ENCODE measurements at regions not wholly inside any gene's neighbourhood (a gene's known extent, or its start where the extent isn't known, plus 50 kb on each side); places are given as distances from the start of the nearest gene placed in this dataset.

DNA sequence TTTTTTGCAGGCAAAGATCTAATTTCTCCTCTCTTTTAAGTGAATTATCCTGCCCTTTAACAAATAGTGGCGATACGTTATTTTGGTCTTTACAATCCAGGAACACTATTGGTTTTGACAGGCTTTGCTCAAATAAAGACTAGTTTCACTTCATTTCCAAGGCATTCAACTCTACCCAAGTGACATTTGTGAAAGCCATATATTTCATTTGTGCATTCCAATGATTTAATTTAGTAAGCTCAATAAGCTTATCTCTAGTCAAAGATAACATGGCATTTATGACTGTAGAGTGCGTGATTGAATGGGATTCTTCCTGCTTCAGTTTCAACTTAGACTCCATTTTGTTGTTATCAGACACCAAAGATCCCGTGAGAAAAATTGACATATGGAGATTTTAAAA is 959.8 kb downstream of the ADGRL3 start:
- no TSS peak for BruUV-seq (replicated peaks)
- no peaks in the 10 kb centered on the region for H3K4me1 ChIP-seq (ENCODE audit: control insufficient read depth, insufficient read depth, low read length)
- H3K56ac ChIP-seq (ENCODE audit: extremely low read depth, insufficient read depth, low read length), result no peak overlapping the region
- no peak overlapping the region for H4K8ac ChIP-seq (ENCODE audit: low read depth in 2 of 2, low read length in 2 of 2)
- no peak overlapping the region for H3K27ac ChIP-seq (ENCODE audit: insufficient read depth, low read length)
- ChIA-PET CTCF (no interaction called here), POLR2A (ENCODE audit: unreplicated experiment) (no interaction called here)
- H3K79me1 ChIP-seq (ENCODE audit: low read depth in 1 of 2, low read length in 2 of 2), result no peaks in the 10 kb centered on the region
- intact Hi-C loops (cut with micrococcal nuclease), result no loop called here
- H3K4me3 ChIP-seq (ENCODE audit: insufficient read depth, low read depth, low read length), result no peak overlapping the region
- in situ Hi-C loops (cut with MboI; ENCODE audit: low sequenced_read_pairs), result no loop called here
- DNase-seq (no peak), ATAC-seq (ENCODE audit: low read depth) (no peak)
- H3K9ac ChIP-seq (ENCODE audit: low read depth, low read length), result no peak overlapping the region
- no CpG with 5 or more reads among the region's 4 CpGs for WGBS, 2 experiments (ENCODE audit: extremely low coverage in 2 of 2, insufficient read length in 1 of 2)
- H3K4me2 ChIP-seq (ENCODE audit: low read depth, low read length), result no peak overlapping the region
- H3K9me1 ChIP-seq (ENCODE audit: insufficient read depth, low read length), result no peaks in the 10 kb centered on the region
- no peak overlapping the region for H2AFZ ChIP-seq (replicated peaks; ENCODE audit: low read length, poor library complexity)
- H2BK5ac ChIP-seq (ENCODE audit: low read depth, low read length, poor library complexity, severe bottlenecking), result no peak overlapping the region
- no peak overlapping the region for H3K18ac ChIP-seq (ENCODE audit: low read depth, low read length)
- H3K23ac ChIP-seq (ENCODE audit: low read depth, low read length), result no peak overlapping the region
- no peak overlapping the region for H2BK120ac ChIP-seq (ENCODE audit: low read depth, low read length)
- H2AK5ac ChIP-seq (ENCODE audit: low read depth, low read length), result no peak overlapping the region
- dilution Hi-C loops (cut with HindIII; ENCODE audit: low sequenced_read_pairs, unreplicated experiment), result no loop called here
- H2BK15ac ChIP-seq (ENCODE audit: low read depth, low read length), result no peak overlapping the region
- H3K9me3 ChIP-seq (ENCODE audit: control insufficient read depth, insufficient read depth, low read length), result peaks cover 2% of the 10 kb centered on the region; the same call in 1 of the 2 replicates
- H4K91ac ChIP-seq (ENCODE audit: insufficient read depth, low read depth, low read length), result no peak overlapping the region
- no peaks in the 10 kb centered on the region for H4K20me1 ChIP-seq (ENCODE audit: insufficient read depth, low read length)
- H2BK20ac ChIP-seq (ENCODE audit: low read depth, low read length), result no peak overlapping the region
- H4K5ac ChIP-seq (ENCODE audit: low read depth, low read length), result no peak overlapping the region
- H3K27me3 ChIP-seq (ENCODE audit: control insufficient read depth, insufficient read depth, low read length), result no peaks in the 10 kb centered on the region
- H3K4ac ChIP-seq (ENCODE audit: low read depth, low read length), result no peak overlapping the region
- no peak overlapping the region for H2AK9ac ChIP-seq (replicated peaks; ENCODE audit: low read depth, low read length, poor library complexity)
- H3K36me3 ChIP-seq (ENCODE audit: control insufficient read depth, insufficient read depth, low read length), result no peaks in the 10 kb centered on the region
- no peak overlapping the region for H3K14ac ChIP-seq (replicated peaks; ENCODE audit: low read depth, low read length)
- TF ChIP-seq RFX5 (IDR thresholded peaks at IDR 0.05; ENCODE audit: low read depth, low read length) (no peak), NFE2L2 (IDR thresholded peaks at IDR 0.05; ENCODE audit: low read depth, low read length) (no peak), POLR2A (IDR thresholded peaks at IDR 0.05; ENCODE audit: low read depth, low read length) (no peak), MAFK (IDR thresholded peaks at IDR 0.05; ENCODE audit: low read depth, low read length) (no peak), SMC3 (IDR thresholded peaks at IDR 0.05; ENCODE audit: low read depth, low read length) (no peak), CHD1 (IDR thresholded peaks at IDR 0.05; ENCODE audit: low read depth, low read length) (no peak), USF2 (IDR thresholded peaks at IDR 0.05; ENCODE audit: low read depth, low read length) (no peak), MAZ (IDR thresholded peaks at IDR 0.05; ENCODE audit: borderline replicate concordance, low read depth, low read length) (no peak), RAD21 (IDR thresholded peaks at IDR 0.05; ENCODE audit: low read length) (no peak), BHLHE40 (IDR thresholded peaks at IDR 0.05; ENCODE audit: low read depth, low read length) (no peak), RCOR1 (IDR thresholded peaks at IDR 0.05; ENCODE audit: insufficient replicate concordance, low read length) (no peak), CEBPB (IDR thresholded peaks at IDR 0.05; ENCODE audit: low read depth, low read length) (no peak), MXI1 (IDR thresholded peaks at IDR 0.05; ENCODE audit: borderline replicate concordance, low read depth, low read length) (no peak)
- TF ChIP-seq, protein P1, sequence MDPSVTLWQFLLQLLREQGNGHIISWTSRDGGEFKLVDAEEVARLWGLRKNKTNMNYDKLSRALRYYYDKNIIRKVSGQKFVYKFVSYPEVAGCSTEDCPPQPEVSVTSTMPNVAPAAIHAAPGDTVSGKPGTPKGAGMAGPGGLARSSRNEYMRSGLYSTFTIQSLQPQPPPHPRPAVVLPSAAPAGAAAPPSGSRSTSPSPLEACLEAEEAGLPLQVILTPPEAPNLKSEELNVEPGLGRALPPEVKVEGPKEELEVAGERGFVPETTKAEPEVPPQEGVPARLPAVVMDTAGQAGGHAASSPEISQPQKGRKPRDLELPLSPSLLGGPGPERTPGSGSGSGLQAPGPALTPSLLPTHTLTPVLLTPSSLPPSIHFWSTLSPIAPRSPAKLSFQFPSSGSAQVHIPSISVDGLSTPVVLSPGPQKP (IDR thresholded peaks at IDR 0.05; ENCODE audit: borderline replicate concordance, low read depth, low read length), result no peak
- TF ChIP-seq, protein P2, sequence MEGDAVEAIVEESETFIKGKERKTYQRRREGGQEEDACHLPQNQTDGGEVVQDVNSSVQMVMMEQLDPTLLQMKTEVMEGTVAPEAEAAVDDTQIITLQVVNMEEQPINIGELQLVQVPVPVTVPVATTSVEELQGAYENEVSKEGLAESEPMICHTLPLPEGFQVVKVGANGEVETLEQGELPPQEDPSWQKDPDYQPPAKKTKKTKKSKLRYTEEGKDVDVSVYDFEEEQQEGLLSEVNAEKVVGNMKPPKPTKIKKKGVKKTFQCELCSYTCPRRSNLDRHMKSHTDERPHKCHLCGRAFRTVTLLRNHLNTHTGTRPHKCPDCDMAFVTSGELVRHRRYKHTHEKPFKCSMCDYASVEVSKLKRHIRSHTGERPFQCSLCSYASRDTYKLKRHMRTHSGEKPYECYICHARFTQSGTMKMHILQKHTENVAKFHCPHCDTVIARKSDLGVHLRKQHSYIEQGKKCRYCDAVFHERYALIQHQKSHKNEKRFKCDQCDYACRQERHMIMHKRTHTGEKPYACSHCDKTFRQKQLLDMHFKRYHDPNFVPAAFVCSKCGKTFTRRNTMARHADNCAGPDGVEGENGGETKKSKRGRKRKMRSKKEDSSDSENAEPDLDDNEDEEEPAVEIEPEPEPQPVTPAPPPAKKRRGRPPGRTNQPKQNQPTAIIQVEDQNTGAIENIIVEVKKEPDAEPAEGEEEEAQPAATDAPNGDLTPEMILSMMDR (conservative IDR thresholded peaks at IDR 0.05; ENCODE audit: low read depth, low read length), result no peak

Measured in IMR-90 (cell line).